Fibroblast of lung (primary cell): ENCODE measurements at regions not wholly inside any gene's neighbourhood (a gene's known extent, or its start where the extent isn't known, plus 50 kb on each side); places are given as distances from the start of the nearest gene placed in this dataset.

Source experiments
- CTCF ChIP-seq, 2 donors: IDR thresholded peaks in 1 of 2; conservative IDR thresholded peaks in 1 of 2; 1 replicate in 1 of 2; 2 replicates in 1 of 2; pipeline ENCODE4 v1.5.1; 2011 to 2012; ENCODE audit warnings: low read length in 2 of 2, control low read depth in 1 of 2, inconsistent platforms in 1 of 2, low read depth in 1 of 2, mild to moderate bottlenecking in 1 of 2
- EZH2 ChIP-seq: IDR thresholded peaks from 2 replicates; pipeline ENCODE4 v1.5.1; 2012; ENCODE audit warnings: low read length, control low read depth, mild to moderate bottlenecking; ENCODE audit errors: missing control alignments

- TF ChIP-seq CTCF (conservative IDR thresholded peaks at IDR 0.05 in 1 of 2, IDR thresholded peaks at IDR 0.05 in 1 of 2; ENCODE audit: low read depth in 1 of 2, low read length in 2 of 2) (no peak), EZH2 (no peak)
Measured at GRCh38 chr6:80434691-80435350, 328.4 kb downstream of the BCKDHB start.
